Islet of Langerhans (tissue), 1 donor: ENCODE measurements at regions not wholly inside any gene's neighbourhood (a gene's known extent, or its start where the extent isn't known, plus 50 kb on each side); places are given as distances from the start of the nearest gene placed in this dataset.

Experiments used
- FAIRE-seq: peaks from one replicate; lab custom pipeline; 2011; peaks lifted over from hg19 to GRCh38; lab: Jason Lieb, UNC

GRCh38 chr13:103315711-103316110 lies 249.5 kb upstream of the SLC10A2 start:
- no peak for FAIRE-seq

DNA sequence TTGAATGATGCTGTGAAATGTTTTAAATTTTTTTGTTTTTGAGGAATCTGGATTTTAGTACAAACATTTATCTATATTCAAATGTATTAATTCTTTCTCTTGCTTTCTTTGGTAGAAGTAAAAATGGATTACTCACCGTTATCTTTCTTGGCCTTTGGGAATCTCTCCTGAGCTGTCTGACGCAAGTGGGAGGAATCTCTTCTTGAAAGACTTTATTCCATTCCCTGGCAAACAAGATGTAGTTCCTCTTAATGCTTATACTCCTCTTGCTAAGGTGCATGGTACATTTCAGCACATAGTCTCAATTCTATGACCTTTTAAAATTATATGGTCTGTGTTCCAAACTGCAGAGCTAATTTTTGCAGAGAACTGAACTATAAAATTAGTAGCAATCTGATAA lies 246.2 kb upstream of the SLC10A2 start:
- FAIRE-seq = no peak

DNA sequence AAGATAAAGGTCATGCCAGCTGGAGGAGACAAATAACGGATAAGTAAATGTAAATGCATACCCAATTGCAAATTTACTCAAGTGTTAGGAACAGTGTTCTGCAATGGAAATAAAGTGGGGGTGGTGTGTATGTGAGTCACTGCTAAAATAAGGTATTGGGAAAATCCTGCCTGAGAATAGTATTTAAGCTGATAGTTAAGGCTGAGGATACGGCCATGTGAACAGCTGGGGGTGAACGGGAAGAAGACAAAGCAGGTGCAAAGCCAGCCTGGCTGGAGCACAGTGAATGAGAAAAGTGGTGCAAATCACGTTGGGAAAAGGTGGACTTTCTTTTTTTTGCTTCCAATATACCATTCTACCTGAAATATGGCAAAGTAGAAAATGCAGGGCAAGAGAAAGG lies 242.4 kb upstream of the SLC10A2 start:
- no peak for FAIRE-seq

GRCh38 chr13:103306163-103306562 lies 239.9 kb upstream of the SLC10A2 start:
- FAIRE-seq = no peak

- no peak for FAIRE-seq
Measured at GRCh38 chr13:103303078-103303651, 236.9 kb upstream of the SLC10A2 start.

DNA sequence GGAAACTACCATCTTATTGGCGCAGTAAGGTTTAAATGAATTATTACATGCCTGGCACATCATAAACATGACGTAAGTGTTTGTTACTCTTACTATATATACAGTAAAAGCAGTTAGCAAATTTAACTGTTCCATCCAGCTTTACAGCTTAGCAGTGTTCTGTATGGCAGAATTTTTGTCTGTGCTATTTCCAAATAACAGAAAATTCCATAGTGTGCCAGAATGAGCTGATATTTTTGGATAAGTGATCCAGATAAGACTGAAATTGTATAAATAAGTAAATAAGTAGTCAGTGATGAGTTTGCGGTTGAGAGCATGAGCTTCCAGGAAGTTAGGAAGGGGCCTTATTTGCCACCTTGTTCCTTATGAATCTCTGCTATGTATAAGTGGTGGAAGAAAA lies 236.5 kb upstream of the SLC10A2 start:
- FAIRE-seq = no peak

DNA sequence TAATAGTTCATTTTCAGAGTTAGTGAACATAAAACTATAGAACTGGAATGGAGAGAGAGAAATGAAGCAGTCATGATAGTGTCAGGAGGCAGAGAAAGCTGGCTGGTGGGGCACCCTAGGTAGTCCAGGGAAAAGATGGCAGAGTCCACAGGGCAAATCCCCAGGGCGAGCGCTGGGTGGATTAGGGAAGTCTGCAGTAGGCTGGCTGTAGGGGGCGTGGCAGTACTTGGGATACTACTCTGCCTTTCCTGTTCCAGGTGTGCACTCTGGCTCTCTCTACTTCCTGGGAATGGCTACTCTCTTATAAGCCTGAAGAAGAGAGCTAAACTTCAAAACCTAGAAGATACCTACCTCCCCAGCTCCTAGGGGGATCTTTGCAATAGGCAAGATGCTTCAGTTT lies 232.9 kb upstream of the SLC10A2 start:
- FAIRE-seq = no peak

DNA sequence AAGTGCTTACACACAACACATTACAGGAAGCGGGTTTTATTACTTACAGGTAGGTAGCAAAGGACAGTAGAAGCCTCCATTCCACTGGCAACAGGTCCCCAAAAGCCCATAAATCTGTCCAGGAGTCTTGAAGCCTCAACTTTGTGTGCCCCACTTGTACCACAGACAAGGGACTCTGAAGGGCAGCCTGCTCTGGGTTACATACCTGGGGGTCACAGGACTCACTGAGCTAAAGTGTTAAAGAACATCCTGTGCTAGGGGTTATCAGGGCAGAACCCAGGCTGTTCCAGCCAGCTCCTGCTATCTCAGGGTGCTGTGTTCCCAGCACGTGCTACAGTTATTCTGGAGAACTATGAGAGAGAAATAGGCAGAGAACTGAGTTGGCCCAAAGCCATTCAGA lies 230.9 kb upstream of the SLC10A2 start:
- no peak for FAIRE-seq

DNA sequence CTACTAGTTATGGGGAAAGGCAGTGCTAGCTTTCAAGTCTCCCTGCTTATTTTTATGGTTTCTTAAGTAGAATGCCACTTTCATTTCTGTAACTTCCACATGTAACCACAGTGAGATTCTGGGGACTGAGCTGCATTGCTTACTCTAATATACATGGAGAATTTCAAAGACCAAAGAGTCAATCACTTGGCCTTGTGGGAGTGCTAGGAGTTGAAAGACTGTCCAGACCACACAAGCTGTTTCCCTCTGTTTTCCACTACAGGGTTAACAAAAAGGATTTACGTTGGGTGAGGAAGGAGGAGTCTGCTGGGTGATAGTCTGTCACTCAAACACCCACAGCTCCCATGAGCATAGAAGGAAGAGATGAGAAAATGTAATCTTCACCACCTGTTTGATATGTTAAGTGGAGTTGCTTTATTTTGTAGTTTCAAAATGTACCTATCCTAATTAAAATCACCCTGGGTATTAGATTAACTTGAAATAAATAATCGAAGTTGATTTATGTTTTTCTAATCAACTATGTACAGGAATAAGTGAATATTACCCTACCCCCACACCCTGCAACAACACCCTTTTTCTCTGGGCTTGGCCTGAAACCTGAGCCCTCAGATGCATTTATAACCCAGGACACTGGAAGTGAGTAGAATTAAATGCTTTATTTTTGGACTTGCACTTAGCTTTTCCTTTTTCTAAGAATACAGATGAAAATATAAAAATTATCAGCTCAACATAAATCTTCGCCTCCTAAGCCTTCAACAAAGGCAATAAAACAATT lies 225.8 kb upstream of the SLC10A2 start:
- no peak for FAIRE-seq

- no peak for FAIRE-seq
Measured at GRCh38 chr13:103291226-103291625, 225.0 kb upstream of the SLC10A2 start.

- FAIRE-seq = no peak
Measured at GRCh38 chr13:103289681-103290080, 223.5 kb upstream of the SLC10A2 start.

DNA sequence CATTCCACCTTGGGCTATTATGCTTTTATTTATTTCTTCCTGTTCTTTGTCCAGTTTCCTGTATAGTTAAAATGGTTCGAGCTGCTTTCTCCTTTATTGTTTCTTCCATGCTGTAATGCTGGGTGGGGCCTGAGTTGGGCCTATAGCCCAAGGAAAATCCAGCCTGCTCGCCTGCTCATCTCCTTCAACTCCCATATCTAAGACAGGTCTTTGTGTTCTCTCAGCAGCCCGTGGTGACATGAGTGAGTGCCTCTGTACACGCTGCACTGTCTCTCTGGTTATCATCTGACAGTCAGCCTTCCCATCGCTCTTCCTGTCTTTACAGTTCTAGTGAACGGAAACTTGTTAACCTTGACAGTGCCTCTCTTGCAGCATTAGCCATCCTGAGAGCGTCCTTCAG lies 221.9 kb upstream of the SLC10A2 start:
- no peak for FAIRE-seq

- no peak for FAIRE-seq
Measured at GRCh38 chr13:103287659-103288058, 221.4 kb upstream of the SLC10A2 start.

GRCh38 chr13:103284466-103284865 lies 218.2 kb upstream of the SLC10A2 start:
- FAIRE-seq = no peak

- FAIRE-seq = no peak
Measured at GRCh38 chr13:103283451-103283820, 217.2 kb upstream of the SLC10A2 start.

- FAIRE-seq = no peak
Measured at GRCh38 chr13:103282571-103283450, 216.6 kb upstream of the SLC10A2 start.

DNA sequence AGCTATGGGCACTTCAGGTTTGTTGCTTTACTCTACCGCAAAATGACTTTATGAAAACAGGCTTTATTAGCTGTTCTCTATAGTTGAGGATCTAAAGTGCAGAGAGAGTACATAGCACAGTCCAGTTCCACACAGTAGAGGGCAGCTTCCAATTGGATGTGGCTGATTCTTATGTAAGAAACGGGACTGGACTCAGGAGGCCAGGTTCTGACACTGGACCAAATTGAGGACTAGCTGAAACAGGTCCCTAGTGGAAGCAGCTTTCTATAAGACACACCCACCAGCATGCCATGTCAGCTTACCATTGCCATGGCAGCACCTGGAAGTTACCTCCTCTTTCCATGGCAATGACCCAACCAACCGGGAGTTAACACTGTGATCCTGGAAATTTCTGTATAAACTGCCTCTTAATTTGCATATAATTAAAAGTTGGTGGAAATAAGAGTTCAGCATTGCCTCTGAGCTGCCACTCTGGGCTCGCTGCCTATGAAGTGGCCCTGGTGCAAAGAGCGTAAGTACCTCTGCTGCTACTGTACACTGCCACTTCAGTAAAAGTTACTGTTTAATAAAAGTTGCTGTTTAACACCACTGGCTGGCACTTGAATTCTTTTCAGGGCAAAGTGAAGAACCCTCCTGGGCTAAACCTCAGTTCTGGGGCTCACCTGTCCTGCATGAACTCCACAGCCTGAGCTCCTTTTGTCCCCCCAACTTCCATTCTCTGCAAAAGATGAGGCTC lies 211.9 kb upstream of the SLC10A2 start:
- FAIRE-seq = no peak

GRCh38 chr13:103276775-103277498 lies 210.7 kb upstream of the SLC10A2 start:
- FAIRE-seq = no peak

- no peak for FAIRE-seq
Measured at GRCh38 chr13:103275722-103276121, 209.5 kb upstream of the SLC10A2 start.

DNA sequence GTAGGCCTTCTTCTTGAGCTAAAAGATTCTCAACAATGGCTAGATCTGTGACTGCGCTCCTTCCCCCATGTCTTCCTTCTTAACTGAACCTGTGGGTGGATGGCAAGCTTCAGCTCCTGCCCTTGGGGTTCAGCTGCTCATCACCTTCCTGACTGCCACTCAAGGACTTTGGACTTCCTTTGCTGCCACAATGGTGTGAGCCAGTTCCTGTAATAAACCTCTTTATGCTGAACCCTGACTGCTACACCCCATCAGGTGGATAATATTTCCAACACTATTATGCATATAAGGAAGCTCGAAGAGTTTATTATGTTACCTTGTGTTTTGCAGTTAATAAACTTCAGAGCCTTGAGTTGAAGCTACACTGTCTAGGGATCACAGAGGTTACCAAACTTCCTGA lies 208.9 kb upstream of the SLC10A2 start:
- no peak for FAIRE-seq

GRCh38 chr13:103273825-103274224 lies 207.6 kb upstream of the SLC10A2 start:
- no peak for FAIRE-seq

DNA sequence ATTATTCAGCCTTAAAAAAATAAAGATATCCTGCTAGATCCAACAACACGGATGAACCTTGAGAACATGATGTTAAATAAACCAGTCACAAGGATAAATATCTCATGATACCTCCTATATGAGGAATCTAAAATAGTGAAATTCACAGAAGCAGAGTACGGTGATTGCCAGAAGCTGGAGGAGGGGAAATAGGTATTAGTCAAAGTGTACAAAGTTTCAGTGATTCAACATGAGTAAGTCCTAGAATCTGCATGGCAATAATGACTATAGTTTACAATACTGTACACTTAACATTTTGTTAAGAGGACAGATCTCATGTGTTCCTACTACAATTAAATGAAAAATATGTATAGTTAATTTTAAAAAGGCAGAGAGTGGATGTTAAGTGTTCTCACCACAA lies 206.6 kb upstream of the SLC10A2 start:
- no peak for FAIRE-seq
